Right renal cortex interstitium (tissue), 3 donors: ENCODE measurements at regions not wholly inside any gene's neighbourhood (a gene's known extent, or its start where the extent isn't known, plus 50 kb on each side); places are given as distances from the start of the nearest gene placed in this dataset.

Source experiments
- DNase-seq, 3 donors: peaks; one replicate each; pipeline ENCODE4 v3.0.0-alpha.2; 2013; ENCODE audit warnings: low read depth in 3 of 3, low spot score in 2 of 3

DNA sequence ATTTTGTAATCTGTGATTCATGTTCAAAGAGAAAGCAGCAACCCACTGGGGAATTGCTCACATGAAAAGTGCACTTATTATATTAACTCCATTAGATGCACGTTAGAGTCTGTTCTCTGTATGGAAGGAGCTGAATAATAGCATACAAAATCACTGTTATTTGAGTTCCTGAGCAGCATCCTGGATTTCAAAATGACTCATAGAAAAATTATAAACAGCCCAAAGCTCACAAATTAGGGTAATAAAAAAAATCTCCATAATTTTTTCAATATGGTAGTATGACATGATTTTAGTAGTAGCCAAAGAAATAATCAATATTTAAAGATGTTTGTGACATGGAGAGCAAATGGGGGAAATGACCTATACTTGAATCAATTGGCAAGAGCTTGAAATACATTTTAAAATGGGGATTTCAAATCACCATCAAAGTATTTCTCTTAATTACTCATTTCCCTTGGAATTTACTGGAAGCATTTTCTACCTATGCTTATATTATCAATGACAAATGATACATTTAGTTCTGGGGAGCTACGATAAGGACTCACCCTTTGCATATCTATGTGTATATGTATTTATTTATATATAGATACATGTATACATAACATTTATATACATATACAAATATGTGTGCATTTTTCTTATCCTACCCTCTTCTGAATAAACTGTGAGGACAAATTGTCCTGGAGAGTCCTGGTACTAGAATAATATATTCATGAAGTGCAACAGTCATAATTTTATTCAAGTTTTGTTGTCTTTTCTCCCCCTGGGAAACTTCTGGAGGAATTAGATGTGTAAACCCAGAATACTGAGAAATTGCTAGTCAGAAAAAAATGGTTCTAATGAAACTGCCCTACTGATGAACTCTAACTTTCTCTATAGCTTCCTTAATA is 116.3 kb downstream of the RPL22L1 start:
- DNase-seq: no peak

DNA sequence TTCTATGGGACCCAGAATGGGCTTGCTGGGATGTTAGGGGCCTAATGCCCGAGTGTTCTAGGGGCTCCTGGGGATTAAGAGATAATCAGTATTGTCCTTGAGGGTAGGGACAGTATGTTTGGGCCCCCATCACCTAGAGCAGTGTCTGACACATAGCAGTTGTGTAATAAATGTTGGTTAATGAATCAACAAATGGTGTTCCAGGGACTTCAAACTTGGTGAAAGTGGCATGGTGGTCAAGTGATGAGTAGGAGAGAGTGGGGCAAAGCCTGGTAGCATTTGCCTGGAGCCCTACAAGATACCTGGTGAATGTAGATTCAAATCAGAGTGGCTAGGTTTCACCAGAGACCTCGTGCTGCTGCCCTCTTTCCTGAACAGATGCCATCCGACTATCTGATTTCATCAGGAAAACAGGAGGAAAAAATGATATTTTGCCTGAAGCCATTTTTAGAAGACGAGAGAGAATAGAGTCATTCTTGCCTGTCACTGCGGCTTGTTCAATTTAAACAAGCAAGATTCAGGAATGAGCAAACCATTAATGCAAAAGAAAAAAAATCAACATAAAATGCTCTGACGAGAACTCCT is 117.3 kb downstream of the RPL22L1 start:
- DNase-seq: no peak

DNA sequence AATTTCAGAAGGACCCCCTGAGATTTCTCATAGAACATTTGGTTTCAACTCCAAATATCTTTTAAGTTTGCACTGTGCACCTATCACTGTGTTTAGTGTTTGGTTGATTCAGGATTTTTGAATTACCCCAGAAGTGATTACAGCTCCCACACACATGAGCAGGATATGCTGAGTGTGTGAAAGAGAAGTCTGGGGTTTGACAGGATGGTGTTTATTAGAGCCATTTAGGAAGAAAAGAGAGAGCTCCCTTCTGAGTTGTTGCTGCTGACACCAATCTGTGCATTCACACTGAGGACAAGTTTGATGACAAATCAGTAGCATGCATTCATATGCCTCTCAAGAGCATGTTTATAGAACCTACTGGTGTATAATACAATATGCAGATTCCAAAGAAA is 118.1 kb downstream of the RPL22L1 start:
- DNase-seq: no peak

DNA sequence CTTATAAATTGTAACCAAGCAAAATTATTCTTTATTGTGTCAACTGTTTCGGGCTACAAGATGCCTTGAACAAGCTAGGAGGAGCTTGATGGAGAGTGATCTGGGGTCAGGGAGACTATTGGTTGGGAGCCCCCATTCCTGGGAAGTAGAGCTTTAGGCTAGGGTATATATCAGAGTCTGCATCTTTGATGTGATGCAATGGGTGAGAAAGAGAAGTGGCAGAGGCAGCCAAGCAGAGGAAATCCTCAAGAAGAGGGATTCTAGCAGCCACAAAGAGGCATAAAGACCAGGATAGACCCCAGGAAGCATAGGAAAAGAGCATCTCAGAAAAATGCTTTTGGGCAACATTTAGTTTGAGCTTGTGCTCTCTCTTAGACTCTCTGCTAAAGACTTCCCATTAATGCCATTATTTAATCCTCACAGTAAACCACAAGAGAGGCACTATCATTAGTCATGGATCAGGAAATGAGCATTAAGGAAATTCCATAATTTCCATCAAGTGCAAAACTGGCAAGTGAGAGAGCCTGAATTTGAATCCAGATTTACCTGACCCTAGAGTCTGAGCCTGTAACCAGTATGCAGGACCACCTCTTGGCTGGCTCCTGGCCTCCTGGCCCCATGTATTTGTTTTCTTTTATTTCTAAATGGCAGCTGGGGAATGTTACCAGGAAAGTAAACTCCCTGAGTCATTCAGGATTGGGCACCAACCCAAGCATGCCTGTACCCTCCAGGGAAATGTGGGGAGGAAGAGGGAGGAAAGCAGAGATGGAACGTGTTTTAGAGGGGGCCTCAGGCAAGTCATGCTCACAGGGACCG is 118.7 kb downstream of the RPL22L1 start:
- DNase-seq: no peak

DNA sequence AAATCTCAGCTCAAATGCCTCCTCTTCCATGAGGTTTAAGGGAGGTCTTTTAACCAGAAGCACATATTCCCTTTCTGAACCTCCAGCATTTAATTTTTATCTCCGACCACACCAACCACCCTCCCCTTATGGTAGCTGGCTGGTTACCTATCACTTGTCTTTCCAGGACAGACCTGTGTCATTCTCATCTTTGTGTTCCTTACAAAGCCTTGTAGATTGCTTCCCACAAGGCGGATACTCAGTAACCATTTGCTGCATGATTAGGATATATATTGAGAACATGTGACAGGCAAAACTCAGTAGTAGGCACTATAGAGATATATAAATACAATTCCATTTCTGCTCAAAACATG is 119.5 kb downstream of the RPL22L1 start:
- no peak for DNase-seq

DNA sequence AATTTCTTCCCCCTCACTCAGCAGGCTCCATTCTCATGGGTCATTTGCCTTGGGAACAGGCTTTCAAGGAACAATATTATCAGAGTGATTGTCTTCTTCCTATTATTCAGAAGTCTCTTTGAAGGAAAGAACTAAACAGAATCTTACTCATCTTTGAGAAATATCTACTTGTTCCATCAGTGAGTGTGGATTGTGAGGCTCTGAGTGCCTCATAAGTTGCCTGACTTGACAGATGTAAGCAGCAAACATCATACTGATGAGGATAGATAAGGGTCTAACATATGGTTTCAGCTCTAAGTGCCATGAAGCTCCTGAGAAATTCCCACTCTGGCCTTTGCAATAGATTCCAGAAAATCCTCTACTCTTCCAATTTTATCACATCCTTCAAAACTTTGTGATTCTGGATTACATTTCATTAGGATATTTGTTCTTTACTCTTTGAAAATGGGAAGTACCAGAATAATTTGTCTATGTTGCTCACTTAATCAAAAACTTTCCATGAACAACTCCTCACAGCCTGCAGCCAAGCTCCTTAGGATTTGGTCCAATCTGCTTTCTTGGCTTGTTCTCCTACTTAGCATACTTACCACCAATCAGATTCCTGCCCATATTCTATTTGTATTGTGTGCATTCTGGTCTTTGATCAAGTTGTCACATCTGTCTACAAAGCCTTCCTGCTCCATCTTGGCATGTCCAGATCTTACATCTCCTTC is 120.1 kb downstream of the RPL22L1 start:
- no peak for DNase-seq

DNA sequence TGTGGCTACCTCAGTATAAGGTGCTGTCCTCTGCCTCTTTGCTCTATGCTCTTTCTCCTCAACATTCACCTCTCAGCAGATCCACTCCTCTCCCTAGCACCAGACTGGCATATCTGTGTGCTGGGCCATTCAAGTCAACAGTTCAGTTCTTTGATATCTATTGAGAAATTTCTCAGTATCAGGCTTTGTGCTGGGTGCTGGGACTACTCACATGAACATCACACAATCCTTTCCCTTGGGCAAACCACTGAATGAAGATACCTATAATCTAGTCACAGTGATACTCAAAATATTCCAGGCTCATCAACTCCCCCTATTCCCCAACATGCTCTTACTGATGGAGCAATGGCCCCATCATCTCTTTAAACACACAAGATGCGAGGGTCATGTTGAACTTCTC is 120.8 kb downstream of the RPL22L1 start:
- no peak for DNase-seq

DNA sequence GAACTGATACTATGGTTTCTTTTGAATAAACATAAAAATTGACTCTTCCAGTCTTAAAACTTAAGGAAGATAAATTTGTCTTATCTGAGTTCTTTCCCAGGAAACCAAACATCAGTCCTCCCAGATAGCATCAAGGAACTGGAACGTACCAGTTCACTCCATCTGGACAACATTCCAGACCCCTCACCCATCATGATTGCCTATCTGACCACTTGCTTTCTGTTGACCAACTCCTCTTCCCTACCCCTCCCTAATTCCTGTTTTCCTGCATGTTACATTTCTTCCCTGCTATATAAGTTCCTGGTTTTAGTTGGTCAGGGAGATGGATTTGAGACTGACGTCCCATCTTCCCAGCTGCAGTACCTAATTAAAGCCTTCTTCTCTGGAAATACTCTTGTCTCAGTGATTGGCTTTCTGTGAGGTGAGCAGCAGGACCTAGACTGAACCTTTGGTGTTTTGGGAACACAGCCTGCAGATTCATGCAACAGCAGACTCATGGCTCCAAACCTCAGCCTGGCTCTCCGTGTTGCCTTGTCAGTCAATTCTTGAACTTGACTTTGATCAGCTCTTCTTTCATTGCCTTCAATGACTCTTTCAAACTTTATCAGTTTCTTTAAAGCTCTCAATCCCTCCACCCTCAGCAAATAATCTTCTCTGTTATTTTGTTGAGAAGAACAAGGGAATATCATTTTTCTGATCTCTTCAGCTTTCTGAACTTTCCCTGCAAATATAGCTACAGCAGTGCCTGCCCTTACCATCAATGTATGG is 123.6 kb downstream of the RPL22L1 start:
- DNase-seq: no peak

DNA sequence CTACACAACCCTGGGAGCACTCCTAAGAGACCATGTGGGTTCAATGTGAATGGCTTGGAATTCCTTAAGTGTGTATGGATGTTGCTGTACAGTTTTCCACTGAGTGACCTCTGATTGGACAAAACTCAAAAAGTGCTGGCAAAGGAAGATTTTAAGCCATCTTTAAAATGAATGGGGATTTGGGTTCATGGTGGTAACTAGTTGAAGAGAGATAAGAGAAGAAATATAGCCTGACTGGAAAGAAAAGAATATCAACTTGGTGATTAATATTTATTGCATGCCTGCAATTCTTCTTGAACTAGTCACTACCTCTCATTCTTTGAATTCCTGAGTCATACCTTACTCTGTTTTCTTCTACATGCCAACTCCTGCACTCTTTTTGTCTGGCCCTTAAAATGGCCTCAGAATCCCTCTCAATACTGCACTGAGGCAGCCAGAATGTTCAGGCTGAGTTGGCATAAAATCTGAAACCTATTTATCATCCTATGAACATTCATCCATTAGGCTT is 124.7 kb downstream of the RPL22L1 start:
- DNase-seq: no peak

DNA sequence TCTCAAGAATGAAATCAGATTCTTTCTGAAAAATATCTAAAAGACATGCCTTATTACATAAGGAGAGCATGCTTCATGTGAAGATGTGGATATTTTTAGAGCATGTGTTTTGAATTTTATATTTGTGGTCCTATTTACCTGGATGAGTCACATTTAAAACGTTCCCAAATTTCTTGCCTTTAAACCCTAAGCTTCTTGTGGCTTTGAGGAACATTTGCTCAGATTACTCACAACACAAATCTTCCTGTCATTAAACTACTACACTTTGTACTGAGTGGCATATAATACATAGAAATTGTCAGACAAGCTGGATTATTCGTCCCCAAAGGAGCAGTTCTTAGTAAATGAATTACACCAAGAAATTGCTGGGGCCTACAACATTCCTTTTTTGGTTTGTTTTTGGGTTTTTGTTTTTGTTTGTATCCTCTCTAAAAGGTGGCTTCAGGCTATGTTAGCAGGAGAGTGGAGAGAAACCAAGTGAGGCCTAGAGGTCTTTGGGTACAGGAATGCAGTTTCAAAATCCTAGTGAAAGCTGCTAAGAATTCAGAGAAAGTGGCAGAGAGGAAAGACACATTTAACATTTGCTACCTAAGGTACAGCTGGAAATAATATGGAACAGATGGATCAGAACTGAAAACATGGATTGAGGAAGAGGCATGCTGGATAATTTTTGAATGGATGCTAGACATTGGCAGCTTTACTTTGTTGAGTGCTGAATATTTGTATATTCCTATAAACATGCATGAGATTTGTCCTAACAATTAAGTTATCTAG is 128.1 kb downstream of the RPL22L1 start:
- no peak for DNase-seq

DNA sequence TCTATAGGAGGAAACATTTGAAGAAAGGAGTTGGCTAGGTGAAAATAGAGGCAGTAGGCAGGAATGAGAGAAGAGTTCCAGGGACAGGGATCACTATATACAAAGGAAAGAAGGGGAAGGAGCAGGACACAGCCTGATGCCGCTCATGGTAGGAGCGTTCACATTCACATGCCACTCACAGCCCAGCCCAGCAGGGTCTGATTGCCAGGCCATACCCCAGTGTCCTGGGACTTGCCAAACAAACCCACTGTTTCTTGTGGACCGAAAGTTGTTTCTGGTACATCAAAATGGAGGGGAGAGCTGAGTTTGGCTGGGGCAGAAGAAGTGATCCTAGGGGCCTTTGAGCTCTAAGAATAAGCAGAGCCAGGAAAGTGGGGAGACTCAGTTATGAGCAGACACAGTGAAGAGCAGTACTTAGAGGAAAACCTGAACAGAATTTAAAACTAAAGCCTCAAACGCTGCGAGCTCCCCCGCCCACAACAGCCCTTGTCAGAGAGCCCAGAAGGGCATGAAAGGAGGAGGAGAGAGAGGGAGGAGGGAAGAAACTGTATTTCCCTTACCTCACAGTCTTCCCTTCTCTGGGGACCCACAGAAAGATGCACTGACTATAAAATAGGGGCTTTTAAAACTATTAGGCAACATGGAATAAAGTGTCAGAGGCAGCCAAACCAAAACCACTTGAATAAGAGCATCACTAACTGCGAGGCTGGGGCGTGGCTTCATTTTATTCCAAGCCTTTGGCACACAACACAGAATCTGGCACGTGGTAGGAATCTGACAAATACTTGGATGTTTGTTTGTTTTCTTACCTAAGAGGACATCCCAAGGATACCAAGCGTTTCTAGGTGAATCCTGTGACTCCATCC is 129.0 kb downstream of the RPL22L1 start:
- no peak for DNase-seq

DNA sequence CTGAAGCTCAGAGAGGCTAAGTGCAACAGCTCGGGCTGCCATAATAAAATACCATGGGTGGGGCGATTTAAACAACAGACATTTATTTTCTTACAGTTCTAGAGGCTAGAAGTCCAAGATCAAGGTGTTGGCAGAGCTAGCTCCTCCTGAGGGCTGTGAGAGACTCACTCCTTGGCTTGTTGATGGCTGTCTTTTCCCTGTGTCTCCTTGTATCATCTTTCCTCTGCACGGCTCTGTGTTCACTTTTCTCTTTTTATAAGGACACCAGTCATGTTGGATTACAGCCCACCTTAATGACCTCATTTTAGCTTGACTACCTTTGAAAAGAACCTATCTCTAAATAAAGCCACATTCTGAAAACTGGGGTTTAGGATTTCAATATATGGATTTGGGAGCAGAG is 129.7 kb downstream of the RPL22L1 start:
- DNase-seq: no peak

DNA sequence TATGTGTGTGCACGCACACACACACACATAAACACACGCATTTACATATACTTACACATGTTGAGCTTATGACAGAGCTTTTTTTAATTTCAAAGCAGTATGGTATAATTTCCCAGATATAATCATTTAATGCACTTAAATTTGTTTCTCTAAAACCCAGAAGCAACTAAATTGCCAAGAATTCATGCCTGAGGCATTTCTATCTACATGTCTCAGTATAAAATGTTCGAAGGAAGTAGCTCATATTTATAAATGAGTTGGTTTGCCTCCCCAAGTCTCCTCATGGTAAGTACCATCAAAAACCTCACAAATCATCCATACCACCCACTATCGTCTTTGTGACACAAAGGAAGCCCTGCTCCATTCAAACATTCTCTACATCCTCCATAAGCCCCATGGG is 130.6 kb downstream of the RPL22L1 start:
- no peak for DNase-seq

DNA sequence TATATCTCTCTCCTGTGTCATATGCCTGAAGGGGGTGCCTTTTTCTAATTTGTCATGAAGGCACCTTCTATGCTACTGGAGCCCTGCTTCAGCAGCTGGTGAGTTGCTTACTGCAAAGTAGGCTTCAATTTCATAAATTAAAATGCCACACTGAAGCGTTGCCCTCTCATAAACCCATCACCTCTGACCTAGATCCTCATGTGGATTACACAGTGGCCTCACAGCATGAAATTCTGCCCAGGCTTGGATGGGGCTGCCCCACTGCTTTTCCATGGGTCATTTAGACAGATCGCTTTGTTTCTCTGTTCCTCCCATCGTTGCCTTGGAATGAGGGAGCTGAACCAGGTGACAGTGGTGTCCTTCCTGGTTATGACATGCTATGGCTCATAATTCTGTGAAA is 131.2 kb downstream of the RPL22L1 start:
- no peak for DNase-seq

DNA sequence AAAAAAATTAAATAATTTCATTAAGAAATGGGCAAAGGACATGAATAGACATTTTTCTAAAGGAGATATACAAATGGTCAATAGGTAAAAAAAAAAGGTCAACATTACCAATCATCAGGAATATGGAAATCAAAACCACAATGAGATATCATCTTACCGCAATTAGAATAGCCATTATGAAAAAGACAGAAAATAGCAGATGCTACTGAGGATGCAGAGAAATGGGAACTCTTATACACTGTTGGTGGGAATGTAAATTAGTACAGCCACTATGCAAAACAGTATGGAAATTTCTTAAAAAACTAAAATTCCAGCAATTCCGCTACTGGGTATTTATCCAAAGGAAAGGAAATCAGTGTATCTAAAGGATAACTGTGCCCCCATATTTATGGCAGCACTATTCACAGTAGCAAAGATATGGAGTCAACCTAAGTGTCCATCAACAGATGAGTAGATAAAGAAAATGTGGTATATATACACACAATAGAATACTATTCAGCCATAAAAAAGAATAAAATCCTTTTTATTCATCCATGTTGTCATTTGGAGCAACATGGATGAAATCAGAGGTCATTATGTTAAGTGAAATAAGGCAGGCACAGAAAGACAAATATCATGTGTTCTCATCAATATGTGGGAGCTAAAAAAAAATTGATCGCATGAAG is 132.4 kb downstream of the RPL22L1 start:
- DNase-seq: no peak

DNA sequence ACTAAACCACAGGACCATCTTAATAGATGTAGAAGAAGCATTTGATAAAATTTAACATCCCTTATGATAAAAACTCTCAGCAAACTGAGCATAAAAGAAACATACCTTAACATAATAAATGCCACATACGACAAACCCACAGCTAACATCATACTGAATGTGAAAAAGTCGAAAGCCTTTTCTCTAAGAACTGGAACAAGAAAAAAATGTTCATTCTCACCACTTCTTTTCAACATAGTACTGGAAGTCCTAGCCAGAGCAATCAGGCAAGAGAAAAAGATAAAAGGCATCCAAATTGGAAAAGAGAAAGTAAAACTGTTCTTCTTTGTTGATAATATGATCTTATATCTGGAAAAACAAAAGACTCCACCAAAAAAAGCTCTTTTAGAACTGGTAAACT is 134.2 kb downstream of the RPL22L1 start:
- DNase-seq: no peak

DNA sequence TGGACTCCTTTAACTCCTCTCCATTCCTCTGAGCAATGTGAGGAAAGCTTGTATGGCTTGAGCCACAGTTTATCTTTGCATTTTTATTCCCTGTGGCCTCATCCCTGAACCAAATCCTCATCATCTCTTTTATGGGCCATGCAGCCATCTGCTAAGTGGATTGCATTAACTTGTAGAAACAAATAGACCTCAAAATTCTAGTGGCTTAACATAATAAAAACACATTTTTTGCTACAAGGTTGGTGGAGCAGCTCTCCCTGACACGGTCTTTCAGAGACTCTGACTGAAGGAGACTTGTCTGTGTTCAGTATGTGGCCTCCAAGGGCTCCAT is 135.3 kb downstream of the RPL22L1 start:
- no peak for DNase-seq
